ENCODE measurements at regions not wholly inside any gene's neighbourhood (a gene's known extent, or its start where the extent isn't known, plus 50 kb on each side); places are given as distances from the start of the nearest gene placed in this dataset.
A peak's percentile ranks its signal among the peaks of the same experiment; 100 is the strongest.

DNA sequence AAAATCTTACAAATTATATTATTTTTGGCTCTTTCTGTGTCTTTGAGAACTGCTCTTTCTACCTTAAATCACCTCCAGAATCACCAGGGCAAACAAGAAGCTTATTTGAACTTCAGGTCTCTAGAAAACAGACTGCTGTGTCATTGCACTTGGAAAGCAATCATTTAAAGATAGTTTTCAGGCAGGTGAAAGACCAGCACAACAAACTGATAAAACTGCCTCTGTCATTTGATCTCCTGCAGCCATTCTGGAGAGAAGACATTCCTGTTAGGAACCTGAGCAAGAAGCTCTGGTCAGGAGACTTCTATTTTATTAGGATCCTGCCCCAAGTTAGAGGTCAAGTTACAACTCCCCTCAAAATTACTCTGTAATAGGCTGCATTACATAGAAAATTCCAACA is 50.7 kb upstream of the AP4E1 start:
- Histone ChIP-seq H2AFZ (no peak overlapping the region), H3K9me3 (ENCODE audit: low read depth) (no peaks in the 10 kb centered on the region), H3K36me3 (replicated peaks; ENCODE audit: insufficient read depth, low read depth) (no peaks in the 10 kb centered on the region), H3K27me3 (no peaks in the 10 kb centered on the region), H3K79me2 (no peaks in the 10 kb centered on the region), H4K20me1 (ENCODE audit: insufficient read depth, poor library complexity, severe bottlenecking) (no peaks in the 10 kb centered on the region), H3K9me2 (replicated peaks; ENCODE audit: insufficient read depth) (no peaks in the 10 kb centered on the region), H3K4me2 (peak overlapping the region; percentile 3), H3K4me3 (no peak overlapping the region), H3K4me1 (ENCODE audit: insufficient read depth) (peaks cover 13% of the 10 kb centered on the region), H3K27ac (peak overlapping the region; percentile 5)
- peak; percentile 5 for DNase-seq (ENCODE audit: low spot score)
- TF ChIP-seq EZH2 (IDR thresholded peaks at IDR 0.05; ENCODE audit: borderline replicate concordance) (no peak), EZH2phosphoT487 (IDR thresholded peaks at IDR 0.05; ENCODE audit: low read depth, severe bottlenecking, unreplicated experiment) (no peak), CTCF (IDR thresholded peaks at IDR 0.05; ENCODE audit: poor library complexity) (no peak)

DNA sequence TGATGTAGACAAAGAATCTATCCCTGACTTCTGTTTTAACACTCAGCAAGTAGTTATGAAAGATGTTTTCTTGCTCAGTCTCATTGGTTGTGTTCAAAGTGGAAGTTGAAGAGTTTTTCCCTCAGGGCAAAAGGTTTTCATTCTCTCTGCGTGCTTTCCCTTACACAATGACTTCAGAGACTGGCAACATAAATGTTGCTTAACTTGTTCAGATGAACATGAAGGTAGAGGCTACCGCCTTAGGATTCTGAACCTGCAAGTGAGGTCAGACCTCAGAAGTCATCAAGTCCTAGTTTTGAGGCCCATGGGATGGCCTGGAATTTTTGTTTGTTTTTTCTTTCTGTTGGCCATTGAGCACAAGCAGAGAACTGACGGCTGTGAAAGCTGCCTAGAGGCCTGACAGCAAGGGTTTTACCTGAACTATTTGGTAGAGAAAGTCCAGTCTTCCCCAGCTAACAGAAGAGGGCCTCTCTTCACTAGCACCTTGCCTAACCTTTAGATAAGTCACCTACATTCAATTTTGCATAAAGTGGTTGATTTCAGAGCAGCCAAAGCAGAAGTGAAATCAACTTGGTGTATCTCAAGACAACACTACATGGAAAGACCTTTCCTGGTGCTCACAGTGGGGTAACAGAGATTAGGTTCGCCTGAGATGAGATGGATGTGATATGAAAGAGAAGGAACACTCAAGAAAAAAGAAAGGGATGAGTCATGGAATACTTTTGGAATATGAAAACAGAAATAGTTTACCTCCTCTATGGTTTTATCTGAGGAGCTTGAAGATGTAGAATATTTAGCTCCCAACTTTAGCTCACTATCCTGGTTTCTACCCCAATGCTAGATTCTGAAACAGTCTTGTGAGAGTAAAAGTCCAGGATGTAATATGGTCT is 53.6 kb upstream of the AP4E1 start:
- Histone ChIP-seq H2AFZ (no peak overlapping the region), H3K79me2 (no peaks in the 10 kb centered on the region), H3K36me3 (replicated peaks; ENCODE audit: insufficient read depth, low read depth) (no peaks in the 10 kb centered on the region), H3K9me2 (replicated peaks; ENCODE audit: insufficient read depth) (no peaks in the 10 kb centered on the region), H3K4me1 (ENCODE audit: insufficient read depth) (peaks cover 13% of the 10 kb centered on the region), H3K4me3 (no peak overlapping the region), H3K27me3 (no peaks in the 10 kb centered on the region), H4K20me1 (ENCODE audit: insufficient read depth, poor library complexity, severe bottlenecking) (no peaks in the 10 kb centered on the region), H3K4me2 (no peak overlapping the region), H3K9me3 (ENCODE audit: low read depth) (no peaks in the 10 kb centered on the region), H3K27ac (peak overlapping the region; percentile 37)
- no peak for TF ChIP-seq EZH2phosphoT487 (IDR thresholded peaks at IDR 0.05; ENCODE audit: low read depth, severe bottlenecking, unreplicated experiment)
- no peak for TF ChIP-seq CTCF (IDR thresholded peaks at IDR 0.05; ENCODE audit: poor library complexity)
- TF ChIP-seq EZH2 (IDR thresholded peaks at IDR 0.05; ENCODE audit: borderline replicate concordance), result no peak
- DNase-seq (ENCODE audit: low spot score), result peak; percentile 20
- WGBS (ENCODE audit: low lambda C conversion rate, missing lambda C conversion rate), result 75% methylated on average over 4 of the region's 4 CpGs

- no peaks in the 10 kb centered on the region for H3K36me3 ChIP-seq (replicated peaks; ENCODE audit: insufficient read depth, low read depth)
- no peaks in the 10 kb centered on the region for H3K9me3 ChIP-seq (ENCODE audit: low read depth)
- no peak overlapping the region for H2AFZ ChIP-seq
- TF ChIP-seq CTCF (IDR thresholded peaks at IDR 0.05; ENCODE audit: poor library complexity) (no peak), EZH2phosphoT487 (IDR thresholded peaks at IDR 0.05; ENCODE audit: low read depth, severe bottlenecking, unreplicated experiment) (no peak), EZH2 (IDR thresholded peaks at IDR 0.05; ENCODE audit: borderline replicate concordance) (no peak)
- DNase-seq (ENCODE audit: low spot score), result no peak
- no peaks in the 10 kb centered on the region for H3K27me3 ChIP-seq
- no peaks in the 10 kb centered on the region for H3K4me1 ChIP-seq (ENCODE audit: insufficient read depth)
- H4K20me1 ChIP-seq (ENCODE audit: insufficient read depth, poor library complexity, severe bottlenecking), result no peaks in the 10 kb centered on the region
- no peak overlapping the region for H3K4me3 ChIP-seq
- WGBS (ENCODE audit: low lambda C conversion rate, missing lambda C conversion rate), result 88% methylated on average over 1 of the region's 1 CpG
- no peaks in the 10 kb centered on the region for H3K79me2 ChIP-seq
- H3K9me2 ChIP-seq (replicated peaks; ENCODE audit: insufficient read depth), result no peaks in the 10 kb centered on the region
- no peak overlapping the region for H3K27ac ChIP-seq
- no peak overlapping the region for H3K4me2 ChIP-seq
Observed at GRCh38 chr15:50850003-50850402, 58.5 kb upstream of the AP4E1 start.

All from hepatocyte (in vitro differentiated cells).